IMR-90 (cell line): ENCODE measurements at regions not wholly inside any gene's neighbourhood (a gene's known extent, or its start where the extent isn't known, plus 50 kb on each side); places are given as distances from the start of the nearest gene placed in this dataset.

ENCODE experiments used
- ATAC-seq: fragments of 200-7000 bp; cut with Tn5 transposase; 2 replicates; pipeline ENCODE4 v1.9.1; 2020; ENCODE audit warnings: low read depth, mild to moderate bottlenecking, moderate library complexity
- BruUV-seq: library from RNA; stranded (reverse); fragments of 400-500 nt; replicated peaks from 2 replicates; lab custom pipeline; 2021; lab: Mats Ljungman, UMichigan
- CTCF ChIA-PET: fragments of 300-600 bp; formaldehyde crosslinking; extraction: SDS; loops from one replicate; lab custom pipeline; 2021; ENCODE audit warnings: antibody characterized with exemption; lab: Yijun Ruan, JAX
- POLR2A ChIA-PET: fragments of 300-600 bp; sonication (Branson Sonifier 250); formaldehyde crosslinking; loops from one replicate; lab custom pipeline; 2022; ENCODE audit warnings: antibody characterized with exemption; ENCODE audit not compliant: unreplicated experiment; lab: Charles Lee
- DNase-seq: peaks from one replicate; pipeline ENCODE4 v3.0.0; 2013
- H2AFZ ChIP-seq: replicated peaks from 2 replicates; pipeline ENCODE3; 2013; ENCODE audit warnings: low read length, mild to moderate bottlenecking; ENCODE audit not compliant: poor library complexity
- H2AK5ac ChIP-seq: 2 replicates; pipeline ENCODE4 v1.6.1; 2013; ENCODE audit warnings: low read depth, low read length, inconsistent platforms
- H2AK9ac ChIP-seq: replicated peaks from 2 replicates; pipeline ENCODE3; 2013; ENCODE audit warnings: mild to moderate bottlenecking, low read depth, low read length, moderate library complexity; ENCODE audit not compliant: poor library complexity
- H2BK120ac ChIP-seq: 2 replicates; pipeline ENCODE4 v1.6.1; 2013; ENCODE audit warnings: low read depth, low read length, inconsistent platforms
- H2BK15ac ChIP-seq: 3 replicates; pipeline ENCODE4 v1.6.1; 2013; ENCODE audit warnings: low read depth, low read length, inconsistent platforms
- H2BK20ac ChIP-seq: 2 replicates; pipeline ENCODE4 v1.6.1; 2013; ENCODE audit warnings: low read depth, mild to moderate bottlenecking, inconsistent platforms, low read length, moderate library complexity
- H2BK5ac ChIP-seq: 2 replicates; pipeline ENCODE4 v1.6.1; 2013; ENCODE audit warnings: mild to moderate bottlenecking, low read depth, low read length, inconsistent platforms; ENCODE audit not compliant: poor library complexity, severe bottlenecking
- H3K14ac ChIP-seq: replicated peaks from 2 replicates; pipeline ENCODE4 v1.6.1; 2013; ENCODE audit warnings: low read depth, low read length, inconsistent platforms
- H3K18ac ChIP-seq: 2 replicates; pipeline ENCODE4 v1.6.1; 2013; ENCODE audit warnings: low read depth, low read length, control low read depth
- H3K23ac ChIP-seq: 2 replicates; pipeline ENCODE4 v1.6.1; 2013; ENCODE audit warnings: low read depth, low read length, inconsistent platforms
- H3K27ac ChIP-seq: 2 replicates; pipeline ENCODE4 v1.5.1; 2013; ENCODE audit warnings: mild to moderate bottlenecking, control low read depth, low read length; ENCODE audit not compliant: insufficient read depth
- H3K27me3 ChIP-seq: 2 replicates; pipeline ENCODE4 v1.6.1; 2013; ENCODE audit warnings: low read length; ENCODE audit not compliant: control insufficient read depth, insufficient read depth
- H3K36me3 ChIP-seq: 2 replicates; pipeline ENCODE4 v1.6.1; 2013; ENCODE audit warnings: low read length, mixed read lengths; ENCODE audit not compliant: control insufficient read depth, insufficient read depth
- H3K4ac ChIP-seq: 2 replicates; pipeline ENCODE4 v1.6.1; 2013; ENCODE audit warnings: low read depth, low read length, inconsistent platforms
- H3K4me1 ChIP-seq: 2 replicates; pipeline ENCODE4 v1.6.1; 2013; ENCODE audit warnings: low read length, mixed read lengths; ENCODE audit not compliant: control insufficient read depth, insufficient read depth
- H3K4me2 ChIP-seq: 2 replicates; pipeline ENCODE4 v1.6.1; 2013; ENCODE audit warnings: low read depth, mild to moderate bottlenecking, control low read depth, low read length, moderate library complexity
- H3K4me3 ChIP-seq: 2 replicates; pipeline ENCODE4 v1.5.1; 2013; ENCODE audit warnings: low read depth, mild to moderate bottlenecking, control low read depth, low read length, moderate library complexity; ENCODE audit not compliant: insufficient read depth
- H3K56ac ChIP-seq: 2 replicates; pipeline ENCODE4 v1.6.1; 2013; ENCODE audit warnings: low read length, inconsistent platforms; ENCODE audit not compliant: insufficient read depth; ENCODE audit errors: extremely low read depth
- H3K79me1 ChIP-seq, 2 experiments: 2 replicates each; pipeline ENCODE4 v1.6.1; 2013; ENCODE audit warnings: low read length in 2 of 2, inconsistent platforms in 1 of 2, low read depth in 1 of 2
- H3K9ac ChIP-seq: 2 replicates; pipeline ENCODE4 v1.6.1; 2013; ENCODE audit warnings: low read depth, low read length, control low read depth
- H3K9me1 ChIP-seq: 2 replicates; pipeline ENCODE4 v1.6.1; 2013; ENCODE audit warnings: low read length, inconsistent platforms; ENCODE audit not compliant: insufficient read depth
- H3K9me3 ChIP-seq: 2 replicates; pipeline ENCODE4 v1.6.1; 2013; ENCODE audit warnings: low read length; ENCODE audit not compliant: control insufficient read depth, insufficient read depth
- H4K20me1 ChIP-seq: 2 replicates; pipeline ENCODE4 v1.6.1; 2013; ENCODE audit warnings: low read length, inconsistent platforms; ENCODE audit not compliant: insufficient read depth
- H4K5ac ChIP-seq: 2 replicates; pipeline ENCODE4 v1.6.1; 2013; ENCODE audit warnings: mild to moderate bottlenecking, low read depth, low read length, control low read depth
- H4K8ac ChIP-seq, 2 experiments: 2 replicates each; pipeline ENCODE4 v1.6.1; 2013; ENCODE audit warnings: low read depth in 2 of 2, low read length in 2 of 2, control low read depth in 1 of 2, inconsistent platforms in 1 of 2
- H4K91ac ChIP-seq: 2 replicates; pipeline ENCODE4 v1.6.1; 2013; ENCODE audit warnings: low read depth, low read length, inconsistent platforms; ENCODE audit not compliant: insufficient read depth
- CEBPB ChIP-seq: IDR thresholded peaks from 2 replicates; pipeline ENCODE4 v1.6.1; 2012; ENCODE audit warnings: low read depth, low read length, improper control_type of control experiment
- CHD1 ChIP-seq: IDR thresholded peaks from 2 replicates; pipeline ENCODE4 v1.6.1; 2012; ENCODE audit warnings: low read depth, low read length, improper control_type of control experiment
- CTCF ChIP-seq: conservative IDR thresholded peaks from 2 replicates; pipeline ENCODE4 v1.5.1; 2012; ENCODE audit warnings: mild to moderate bottlenecking, low read depth, low read length, improper control_type of control experiment
- FOS ChIP-seq: fragments of 150-350 bp; IDR thresholded peaks from 2 replicates; pipeline ENCODE4 v1.6.1; 2016; ENCODE audit warnings: low read depth, low read length
- MAFK ChIP-seq: IDR thresholded peaks from 2 replicates; pipeline ENCODE4 v1.6.1; 2012; ENCODE audit warnings: low read depth, low read length, improper control_type of control experiment
- MAZ ChIP-seq: IDR thresholded peaks from 2 replicates; pipeline ENCODE4 v1.6.1; 2012; ENCODE audit warnings: low read depth, mild to moderate bottlenecking, low read length, improper control_type of control experiment, moderate library complexity, borderline replicate concordance
- MXI1 ChIP-seq: IDR thresholded peaks from 2 replicates; pipeline ENCODE4 v1.6.1; 2012; ENCODE audit warnings: low read depth, mild to moderate bottlenecking, low read length, moderate library complexity, borderline replicate concordance
- NFE2L2 ChIP-seq: fragments of 150-350 bp; IDR thresholded peaks from 2 replicates; pipeline ENCODE4 v1.6.1; 2016; ENCODE audit warnings: low read depth, mild to moderate bottlenecking, low read length
- POLR2A ChIP-seq: IDR thresholded peaks from 2 replicates; pipeline ENCODE4 v1.6.1; 2012; ENCODE audit warnings: mild to moderate bottlenecking, low read depth, low read length
- RCOR1 ChIP-seq: IDR thresholded peaks from 2 replicates; pipeline ENCODE4 v1.6.1; 2012; ENCODE audit warnings: mild to moderate bottlenecking, low read length, improper control_type of control experiment; ENCODE audit not compliant: insufficient replicate concordance
- SMC3 ChIP-seq: fragments of 150-350 bp; IDR thresholded peaks from 2 replicates; pipeline ENCODE4 v1.6.1; 2016; ENCODE audit warnings: low read depth, mild to moderate bottlenecking, antibody characterized with exemption, low read length, moderate library complexity
- WGBS, 2 experiments: methylation state at CpG; one replicate each; pipeline versions ENCODE4 v1.1.5 to v1.1.7; 2013; ENCODE audit warnings: missing lambda C conversion rate in 2 of 2; ENCODE audit not compliant: insufficient read length in 1 of 2; ENCODE audit errors: extremely low coverage in 2 of 2; 5-methylcytosine and 5-hydroxymethylcytosine counted together
- dilution Hi-C: fragments of 300-500 bp; cut with HindIII; formaldehyde crosslinking; loops from one replicate; pipeline ENCODE4 v1.14.3; 2018; ENCODE audit warnings: low sequenced_read_pairs; ENCODE audit not compliant: unreplicated experiment
- in situ Hi-C: fragments of 300-500 bp; cut with MboI; formaldehyde crosslinking; loops from 3 replicates; pipeline ENCODE4 v1.14.3; 2019; ENCODE audit warnings: low sequenced_read_pairs, inconsistent platforms, mixed read lengths
- intact Hi-C: fragments of 100-400 bp; cut with micrococcal nuclease; formaldehyde crosslinking; loops from 2 replicates; pipeline ENCODE4 v1.10.0; 2022

DNA sequence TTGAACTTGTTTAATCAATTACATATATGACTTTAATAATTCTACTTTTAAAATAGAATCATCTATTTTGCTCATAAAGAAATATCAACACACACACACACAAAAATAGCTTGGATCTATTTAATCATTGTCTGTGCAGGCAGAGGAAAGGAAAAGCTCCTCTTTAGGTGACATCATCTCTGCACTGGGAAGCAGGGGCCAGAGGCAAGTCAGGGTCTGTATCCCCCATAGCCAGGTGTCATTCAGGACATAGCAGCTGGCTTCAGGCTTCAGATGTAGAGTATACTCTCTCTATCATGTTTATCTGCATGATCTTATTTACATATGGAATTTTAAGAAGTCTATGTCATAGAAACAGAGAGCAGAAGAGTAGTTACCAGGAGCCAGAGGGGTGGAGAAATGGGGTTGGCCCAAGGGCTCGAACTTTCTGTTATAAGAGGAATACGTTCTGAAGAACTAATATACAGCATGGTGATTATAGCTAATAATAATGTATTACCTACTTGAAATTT is 110.4 kb upstream of the LDB2 start:
- no peak overlapping the region for H2AK5ac ChIP-seq
- H4K91ac ChIP-seq = no peak overlapping the region
- no peak overlapping the region for H3K18ac ChIP-seq
- H3K14ac ChIP-seq = no peak overlapping the region
- H3K9ac ChIP-seq = no peak overlapping the region
- ChIA-PET POLR2A (no interaction called here), CTCF (no interaction called here)
- no peak overlapping the region for H2BK15ac ChIP-seq
- H3K27ac ChIP-seq = no peak overlapping the region
- no TSS peak for BruUV-seq
- dilution Hi-C loops = no loop called here
- H4K20me1 ChIP-seq = no peaks in the 10 kb centered on the region
- H3K4me1 ChIP-seq = peaks cover 4% of the 10 kb centered on the region; the same call in 1 of the 2 replicates
- TF ChIP-seq CHD1 (no peak), MAFK (no peak), CEBPB (no peak), NFE2L2 (no peak), CTCF (no peak), MXI1 (no peak), POLR2A (no peak), RCOR1 (no peak), SMC3 (no peak), MAZ (no peak), FOS (no peak)
- H3K9me1 ChIP-seq = peaks cover 3% of the 10 kb centered on the region; the same call in 1 of the 2 replicates
- no peak overlapping the region for H4K5ac ChIP-seq
- no peak overlapping the region for H2BK20ac ChIP-seq
- H2BK120ac ChIP-seq = no peak overlapping the region
- no peaks in the 10 kb centered on the region for H3K36me3 ChIP-seq
- no CpG with 5 or more reads among the region's 2 CpGs for WGBS, 2 experiments
- no peaks in the 10 kb centered on the region for H3K79me1 ChIP-seq
- H3K9me3 ChIP-seq = no peaks in the 10 kb centered on the region
- ATAC-seq (no peak; the same call in 1 of the 2 replicates), DNase-seq (no peak)
- no peak overlapping the region for H3K23ac ChIP-seq
- H3K4me3 ChIP-seq = no peak overlapping the region
- no peaks in the 10 kb centered on the region for H3K27me3 ChIP-seq
- intact Hi-C loops = no loop called here
- H3K4ac ChIP-seq = no peak overlapping the region
- in situ Hi-C loops = no loop called here
- no peak overlapping the region for H2BK5ac ChIP-seq
- no peak overlapping the region for H2AFZ ChIP-seq
- H3K4me2 ChIP-seq = no peak overlapping the region
- no peak overlapping the region for H2AK9ac ChIP-seq
- no peak overlapping the region for H3K56ac ChIP-seq
- no peak overlapping the region for H4K8ac ChIP-seq
